Neural cell (in vitro differentiated cells): ENCODE measurements at regions not wholly inside any gene's neighbourhood (a gene's known extent, or its start where the extent isn't known, plus 50 kb on each side); places are given as distances from the start of the nearest gene placed in this dataset.

Experiments
- H2AFZ ChIP-seq: fragments of 200-600, 300-800 bp; sonication (generic), shearing (Covaris generic); 2 replicates; pipeline ENCODE4 v1.6.0; 2014; ENCODE audit warnings: low read depth, mild to moderate bottlenecking, antibody characterized with exemption, low read length, moderate library complexity
- H3F3A ChIP-seq: fragments of 200-600 bp; shearing (Covaris generic); 2 replicates; pipeline ENCODE4 v1.6.1; 2016; ENCODE audit warnings: mild to moderate bottlenecking, moderate library complexity, mixed read lengths, antibody characterized with exemption, low read length; ENCODE audit not compliant: insufficient read depth, poor library complexity, severe bottlenecking
- H3K27ac ChIP-seq: fragments of 200-600, 300-800 bp; sonication (generic), shearing (Covaris generic); 2 replicates; pipeline ENCODE4 v1.5.1; 2014; ENCODE audit warnings: mild to moderate bottlenecking, low read length, moderate library complexity
- H3K27me3 ChIP-seq: fragments of 300-800, 200-600 bp; sonication (generic), shearing (Covaris generic); 2 replicates; pipeline ENCODE4 v1.6.0; 2014; ENCODE audit warnings: mild to moderate bottlenecking, low read depth, low read length, moderate library complexity; ENCODE audit not compliant: insufficient read depth
- H3K36me3 ChIP-seq: fragments of 300-800, 200-600 bp; sonication (generic), shearing (Covaris generic); 2 replicates; pipeline ENCODE4 v1.5.1; 2014; ENCODE audit warnings: mild to moderate bottlenecking, antibody characterized with exemption, low read length, moderate library complexity; ENCODE audit not compliant: insufficient read depth
- H3K4me2 ChIP-seq: fragments of 300-800, 200-600 bp; sonication (generic), shearing (Covaris generic); 2 replicates; pipeline ENCODE4 v1.6.0; 2014; ENCODE audit warnings: mild to moderate bottlenecking, low read length
- H3K4me3 ChIP-seq: fragments of 300-800, 200-600 bp; sonication (generic), shearing (Covaris generic); 2 replicates; pipeline ENCODE4 v1.5.1; 2014; ENCODE audit warnings: mild to moderate bottlenecking, low read length, moderate library complexity
- H3K79me2 ChIP-seq: fragments of 200-600 bp; shearing (Covaris generic); replicated peaks from 2 replicates; pipeline ENCODE4 v1.6.0; 2014; ENCODE audit warnings: mild to moderate bottlenecking, low read length, moderate library complexity; ENCODE audit not compliant: insufficient read depth
- H3K9ac ChIP-seq: fragments of 300-800, 200-600 bp; sonication (generic), shearing (Covaris generic); 2 replicates; pipeline ENCODE4 v1.6.1; 2016; ENCODE audit warnings: mild to moderate bottlenecking, low read length, mixed read lengths
- H3K9me2 ChIP-seq: fragments of 200-600 bp; shearing (Covaris generic); 2 replicates; pipeline ENCODE4 v1.6.1; 2016; ENCODE audit warnings: mild to moderate bottlenecking, low read length, mixed read lengths; ENCODE audit not compliant: insufficient read depth
- H3K9me3 ChIP-seq: fragments of 200-600, 300-800 bp; sonication (generic), shearing (Covaris generic); 2 replicates; pipeline ENCODE4 v1.6.1; 2016; ENCODE audit warnings: mild to moderate bottlenecking, mixed run types, low read length, moderate library complexity, mixed read lengths
- H4K20me1 ChIP-seq: fragments of 200-600 bp; shearing (Covaris generic); 2 replicates; pipeline ENCODE4 v1.6.1; 2016; ENCODE audit warnings: mild to moderate bottlenecking, mixed run types; ENCODE audit not compliant: insufficient read depth
- EP300 ChIP-seq: fragments of 450-650 bp; conservative IDR thresholded peaks from 2 replicates; pipeline ENCODE4 v1.6.1; 2014; ENCODE audit warnings: antibody characterized with exemption, mild to moderate bottlenecking, moderate library complexity; ENCODE audit not compliant: poor library complexity, severe bottlenecking
- EZH2 ChIP-seq: fragments of 200-600, 300-800 bp; shearing (Covaris generic), sonication (generic); IDR thresholded peaks from 2 replicates; pipeline ENCODE4 v1.6.1; 2014; ENCODE audit warnings: antibody characterized with exemption, low read length, borderline replicate concordance, mild to moderate bottlenecking; ENCODE audit not compliant: insufficient read depth, poor library complexity, severe bottlenecking
- MXI1 ChIP-seq: fragments of 450-650 bp; conservative IDR thresholded peaks from 2 replicates; pipeline ENCODE4 v1.6.1; 2014; ENCODE audit warnings: antibody characterized with exemption, mild to moderate bottlenecking; ENCODE audit not compliant: poor library complexity, severe bottlenecking
- POLR2AphosphoS5 ChIP-seq: IDR thresholded peaks from 2 replicates; pipeline ENCODE4 v1.6.1; 2012
- RAD21 ChIP-seq: fragments of 450-650 bp; conservative IDR thresholded peaks from 2 replicates; pipeline ENCODE4 v1.6.1; 2014; ENCODE audit warnings: antibody characterized with exemption, mild to moderate bottlenecking, moderate library complexity
- REST ChIP-seq: IDR thresholded peaks from 2 replicates; pipeline ENCODE4 v1.6.1; 2012; ENCODE audit warnings: borderline replicate concordance
- SMC3 ChIP-seq: fragments of 450-650 bp; conservative IDR thresholded peaks from 2 replicates; pipeline ENCODE4 v1.6.1; 2014; ENCODE audit warnings: antibody characterized with exemption, mild to moderate bottlenecking, moderate library complexity; ENCODE audit not compliant: poor library complexity
- TAF1 ChIP-seq: IDR thresholded peaks from 2 replicates; pipeline ENCODE4 v1.6.1; 2012; ENCODE audit warnings: low read depth
- TF ChIP-seq, protein P1 (sequence below): fragments of 450-650 bp; IDR thresholded peaks from 2 replicates; pipeline ENCODE4 v1.5.1; 2014; ENCODE audit warnings: antibody characterized with exemption, mild to moderate bottlenecking, moderate library complexity; ENCODE audit not compliant: poor library complexity, severe bottlenecking

DNA sequence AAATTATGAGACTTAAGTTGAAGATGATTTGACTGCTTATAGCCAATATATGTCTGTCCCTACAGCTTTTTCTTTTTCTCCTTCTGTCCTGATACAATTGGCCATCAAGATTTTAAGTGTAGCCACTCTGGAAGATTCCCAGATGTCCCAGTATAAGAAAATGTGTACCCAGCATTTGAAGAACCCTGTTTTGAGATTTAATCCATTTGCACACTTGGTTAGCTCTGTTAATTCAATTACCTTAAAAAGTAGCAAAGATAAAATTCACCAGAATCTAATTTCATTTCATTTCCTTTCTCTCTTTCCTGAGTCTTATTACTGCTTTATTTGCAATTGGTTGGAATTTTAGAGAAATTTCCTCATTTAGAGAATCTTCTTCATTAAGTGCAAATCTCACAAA lies 81.4 kb downstream of the DDIT4L start:
- no peaks in the 10 kb centered on the region for H3K79me2 ChIP-seq
- no peaks in the 10 kb centered on the region for H3K36me3 ChIP-seq
- H3K4me3 ChIP-seq, result no peak overlapping the region
- H2AFZ ChIP-seq, result no peak overlapping the region
- no peaks in the 10 kb centered on the region for H4K20me1 ChIP-seq
- no peaks in the 10 kb centered on the region for H3F3A ChIP-seq
- H3K9me3 ChIP-seq, result no peaks in the 10 kb centered on the region
- H3K4me2 ChIP-seq, result no peak overlapping the region
- H3K27ac ChIP-seq, result no peak overlapping the region
- no peaks in the 10 kb centered on the region for H3K27me3 ChIP-seq
- no peaks in the 10 kb centered on the region for H3K9me2 ChIP-seq
- TF ChIP-seq RAD21, result no peak
- TF ChIP-seq EP300, result no peak
- no peak for TF ChIP-seq MXI1
- no peak for TF ChIP-seq SMC3
- no peak for TF ChIP-seq REST
- TF ChIP-seq TAF1, result no peak
- no peak for TF ChIP-seq EZH2
- no peak for TF ChIP-seq POLR2AphosphoS5
- TF ChIP-seq, protein P1, sequence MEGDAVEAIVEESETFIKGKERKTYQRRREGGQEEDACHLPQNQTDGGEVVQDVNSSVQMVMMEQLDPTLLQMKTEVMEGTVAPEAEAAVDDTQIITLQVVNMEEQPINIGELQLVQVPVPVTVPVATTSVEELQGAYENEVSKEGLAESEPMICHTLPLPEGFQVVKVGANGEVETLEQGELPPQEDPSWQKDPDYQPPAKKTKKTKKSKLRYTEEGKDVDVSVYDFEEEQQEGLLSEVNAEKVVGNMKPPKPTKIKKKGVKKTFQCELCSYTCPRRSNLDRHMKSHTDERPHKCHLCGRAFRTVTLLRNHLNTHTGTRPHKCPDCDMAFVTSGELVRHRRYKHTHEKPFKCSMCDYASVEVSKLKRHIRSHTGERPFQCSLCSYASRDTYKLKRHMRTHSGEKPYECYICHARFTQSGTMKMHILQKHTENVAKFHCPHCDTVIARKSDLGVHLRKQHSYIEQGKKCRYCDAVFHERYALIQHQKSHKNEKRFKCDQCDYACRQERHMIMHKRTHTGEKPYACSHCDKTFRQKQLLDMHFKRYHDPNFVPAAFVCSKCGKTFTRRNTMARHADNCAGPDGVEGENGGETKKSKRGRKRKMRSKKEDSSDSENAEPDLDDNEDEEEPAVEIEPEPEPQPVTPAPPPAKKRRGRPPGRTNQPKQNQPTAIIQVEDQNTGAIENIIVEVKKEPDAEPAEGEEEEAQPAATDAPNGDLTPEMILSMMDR, result no peak
- no peak overlapping the region for H3K9ac ChIP-seq

GRCh38 chr4:100106982-100107381 lies 83.3 kb downstream of the DDIT4L start:
- TF ChIP-seq SMC3, result no peak
- TF ChIP-seq MXI1, result no peak
- TF ChIP-seq POLR2AphosphoS5, result no peak
- no peak for TF ChIP-seq REST
- TF ChIP-seq EP300, result no peak
- H2AFZ ChIP-seq, result no peak overlapping the region

More at GRCh38 chr4:100106982-100107381, 83.3 kb downstream of the DDIT4L start:
- Histone ChIP-seq H3K27me3 (no peaks in the 10 kb centered on the region), H3K9me3 (no peaks in the 10 kb centered on the region), H3K27ac (no peak overlapping the region), H3K4me2 (no peak overlapping the region), H3K79me2 (no peaks in the 10 kb centered on the region), H3F3A (no peaks in the 10 kb centered on the region), H3K9me2 (no peaks in the 10 kb centered on the region), H3K4me3 (no peak overlapping the region), H4K20me1 (no peaks in the 10 kb centered on the region), H3K9ac (no peak overlapping the region), H3K36me3 (no peaks in the 10 kb centered on the region)
